Activated naive CD8-positive, alpha-beta T cell treated with anti-CD3 and anti-CD28 coated beads for 36 hours (primary cell): ENCODE measurements at regions not wholly inside any gene's neighbourhood (a gene's known extent, or its start where the extent isn't known, plus 50 kb on each side); places are given as distances from the start of the nearest gene placed in this dataset.

Experiments
- DNase-seq: peaks from one replicate; pipeline ENCODE4 v3.0.0; 2021
- H3K27ac Mint-ChIP-seq: one replicate; pipeline ENCODE4 v1.8.0; 2022; ENCODE audit warnings: mild to moderate bottlenecking, moderate library complexity, mixed read lengths
- H3K27me3 Mint-ChIP-seq: one replicate; pipeline ENCODE4 v1.8.0; 2022; ENCODE audit warnings: mild to moderate bottlenecking, mixed read lengths
- H3K36me3 Mint-ChIP-seq: one replicate; pipeline ENCODE4 v1.8.0; 2021; ENCODE audit warnings: mild to moderate bottlenecking, mixed read lengths
- H3K4me1 Mint-ChIP-seq: one replicate; pipeline ENCODE4 v1.8.0; 2021; ENCODE audit warnings: mixed read lengths
- H3K4me3 Mint-ChIP-seq: one replicate; pipeline ENCODE4 v1.8.0; 2022; ENCODE audit warnings: mild to moderate bottlenecking, moderate library complexity, mixed read lengths
- H3K9me3 Mint-ChIP-seq: one replicate; pipeline ENCODE4 v1.8.0; 2022; ENCODE audit warnings: mixed read lengths

- Mint-ChIP-seq H3K36me3 (no peaks in the 10 kb centered on the region), H3K27me3 (no peaks in the 10 kb centered on the region), H3K4me3 (no peak overlapping the region), H3K4me1 (no peaks in the 10 kb centered on the region), H3K9me3 (no peaks in the 10 kb centered on the region), H3K27ac (no peak overlapping the region)
- DNase-seq, result no peak
Measured at GRCh38 chr1:222266223-222267196, 281.4 kb downstream of the HHIPL2 start.

GRCh38 chr1:222263791-222264190, 284.1 kb downstream of the HHIPL2 start:
- no peaks in the 10 kb centered on the region for H3K4me1 Mint-ChIP-seq
- no peaks in the 10 kb centered on the region for H3K36me3 Mint-ChIP-seq
- no peaks in the 10 kb centered on the region for H3K27me3 Mint-ChIP-seq
- no peak overlapping the region for H3K4me3 Mint-ChIP-seq
- H3K27ac Mint-ChIP-seq, result no peak overlapping the region
- DNase-seq, result no peak
- H3K9me3 Mint-ChIP-seq, result no peaks in the 10 kb centered on the region

DNA sequence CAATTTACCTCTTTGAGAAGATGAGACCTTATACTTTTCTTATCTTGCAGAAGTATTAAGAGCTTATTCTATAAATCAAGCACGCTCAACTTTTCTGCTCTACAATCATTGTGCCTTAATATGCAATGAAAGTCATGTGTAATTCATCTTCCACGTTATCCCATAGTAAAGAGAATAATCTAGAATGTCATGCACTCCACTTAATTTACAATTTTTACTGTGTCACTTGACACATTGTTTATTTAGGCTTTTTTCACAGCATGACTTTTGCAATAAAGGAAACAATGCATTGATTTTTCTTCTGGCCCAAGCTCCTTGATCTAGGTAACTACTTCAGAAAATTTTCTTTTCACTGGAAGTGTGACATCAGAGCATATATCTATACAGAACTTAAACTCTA, 290.9 kb downstream of the HHIPL2 start:
- Mint-ChIP-seq H3K36me3 (no peaks in the 10 kb centered on the region), H3K4me3 (no peak overlapping the region), H3K27ac (no peak overlapping the region), H3K4me1 (no peaks in the 10 kb centered on the region), H3K27me3 (no peaks in the 10 kb centered on the region), H3K9me3 (no peaks in the 10 kb centered on the region)
- no peak for DNase-seq

- H3K4me1 Mint-ChIP-seq, result no peaks in the 10 kb centered on the region
- H3K27ac Mint-ChIP-seq, result no peak overlapping the region
- H3K9me3 Mint-ChIP-seq, result no peaks in the 10 kb centered on the region
- H3K4me3 Mint-ChIP-seq, result no peak overlapping the region
- H3K36me3 Mint-ChIP-seq, result no peaks in the 10 kb centered on the region
- no peaks in the 10 kb centered on the region for H3K27me3 Mint-ChIP-seq
- no peak for DNase-seq
Measured at GRCh38 chr1:222256058-222256457, 291.8 kb downstream of the HHIPL2 start.

DNA sequence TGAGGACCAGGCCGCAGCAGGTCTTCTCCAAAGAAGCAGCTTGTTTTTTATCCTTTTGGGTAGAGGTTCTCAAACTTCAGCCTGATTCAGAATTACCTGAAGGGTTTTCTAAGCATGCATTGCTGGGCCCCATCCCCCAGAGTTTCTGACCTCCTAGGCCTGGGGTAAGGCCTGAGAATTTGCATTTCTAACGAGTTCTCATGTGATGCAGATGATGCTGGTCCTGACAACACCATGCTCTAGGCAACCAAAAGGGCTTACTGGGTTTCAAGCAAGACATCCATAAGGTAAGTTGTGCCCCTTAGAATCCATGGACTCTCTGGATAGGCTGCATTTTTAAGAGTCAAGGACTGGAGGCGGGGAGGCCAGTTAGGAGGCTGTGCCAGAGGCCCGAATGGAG, 295.1 kb downstream of the HHIPL2 start:
- no peak overlapping the region for H3K4me3 Mint-ChIP-seq
- DNase-seq, result no peak

DNA sequence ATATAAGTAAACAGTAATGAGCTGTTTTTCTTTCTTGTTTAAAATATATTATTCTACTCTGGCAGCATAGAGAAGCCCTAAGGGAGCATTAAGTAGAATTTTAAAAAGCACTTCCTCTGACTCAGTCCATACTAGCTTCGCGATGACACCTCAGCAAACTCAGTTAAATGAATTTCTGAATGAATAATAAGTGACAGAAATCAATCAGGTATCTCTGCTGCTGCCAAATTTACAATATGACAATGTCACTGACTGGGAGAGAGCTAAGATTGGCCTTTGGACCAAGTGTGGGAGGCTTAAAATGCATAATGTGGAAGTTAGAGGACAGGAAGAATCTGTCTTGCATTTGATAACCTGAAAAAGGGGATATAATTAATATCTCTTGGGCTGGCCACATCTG, 296.1 kb downstream of the HHIPL2 start:
- Mint-ChIP-seq H3K27me3 (no peaks in the 10 kb centered on the region), H3K36me3 (no peaks in the 10 kb centered on the region), H3K9me3 (no peaks in the 10 kb centered on the region), H3K4me1 (no peaks in the 10 kb centered on the region), H3K4me3 (no peak overlapping the region), H3K27ac (no peak overlapping the region)
- no peak for DNase-seq

More for the DNA sequence above, 295.1 kb downstream of the HHIPL2 start:
- Mint-ChIP-seq H3K4me1 (no peaks in the 10 kb centered on the region), H3K27me3 (no peaks in the 10 kb centered on the region), H3K9me3 (no peaks in the 10 kb centered on the region), H3K27ac (no peak overlapping the region), H3K36me3 (no peaks in the 10 kb centered on the region)

DNA sequence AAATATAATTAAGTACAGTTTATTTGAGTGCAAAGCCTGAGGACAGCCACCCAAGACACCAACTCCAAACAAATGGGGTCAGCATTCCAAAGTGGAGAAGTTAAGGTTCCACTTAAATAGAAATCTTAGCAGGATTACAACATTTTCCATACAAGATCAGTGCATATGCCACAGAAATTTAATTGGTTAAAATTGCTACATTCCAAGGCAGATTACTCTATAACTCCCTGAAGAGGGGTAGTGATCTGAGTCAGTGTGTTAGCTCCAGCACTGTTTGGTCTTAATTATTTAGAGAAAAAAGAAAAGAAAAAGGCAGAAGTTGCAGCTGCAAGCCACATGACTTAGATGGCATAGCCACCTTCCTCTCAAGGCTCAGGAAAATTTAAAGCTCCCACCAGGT, 297.5 kb downstream of the HHIPL2 start:
- H3K27me3 Mint-ChIP-seq, result no peaks in the 10 kb centered on the region
- no peaks in the 10 kb centered on the region for H3K4me1 Mint-ChIP-seq
- no peaks in the 10 kb centered on the region for H3K9me3 Mint-ChIP-seq
- H3K27ac Mint-ChIP-seq, result no peak overlapping the region
- no peak overlapping the region for H3K4me3 Mint-ChIP-seq
- no peaks in the 10 kb centered on the region for H3K36me3 Mint-ChIP-seq
- no peak for DNase-seq

DNA sequence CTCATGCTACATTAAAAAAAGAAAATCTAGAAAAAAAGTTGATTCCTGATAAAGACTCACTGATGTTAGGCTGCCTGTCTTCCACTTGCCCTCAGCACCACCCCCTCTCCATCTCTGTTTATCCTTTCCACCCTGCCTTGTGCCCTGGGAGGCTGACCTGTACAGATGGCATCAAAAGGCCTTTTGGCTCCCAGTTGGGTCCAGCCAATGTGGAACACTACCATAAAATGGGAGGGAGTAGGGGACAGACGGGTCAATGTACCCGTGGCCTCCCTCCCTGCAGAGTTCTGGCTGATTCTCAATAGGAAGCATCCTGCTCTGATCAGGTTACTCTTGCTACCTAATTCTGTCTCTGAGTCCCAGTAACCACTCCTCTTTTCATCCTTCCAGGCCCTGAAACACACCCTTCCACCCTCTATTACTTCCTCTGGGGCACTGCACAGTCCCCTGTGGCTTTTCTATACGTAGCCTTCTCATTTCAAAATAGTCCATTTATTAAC, 300.0 kb downstream of the HHIPL2 start:
- Mint-ChIP-seq H3K9me3 (no peaks in the 10 kb centered on the region), H3K4me3 (no peak overlapping the region), H3K36me3 (no peaks in the 10 kb centered on the region), H3K27me3 (no peaks in the 10 kb centered on the region), H3K27ac (no peak overlapping the region), H3K4me1 (no peaks in the 10 kb centered on the region)
- DNase-seq, result no peak

DNA sequence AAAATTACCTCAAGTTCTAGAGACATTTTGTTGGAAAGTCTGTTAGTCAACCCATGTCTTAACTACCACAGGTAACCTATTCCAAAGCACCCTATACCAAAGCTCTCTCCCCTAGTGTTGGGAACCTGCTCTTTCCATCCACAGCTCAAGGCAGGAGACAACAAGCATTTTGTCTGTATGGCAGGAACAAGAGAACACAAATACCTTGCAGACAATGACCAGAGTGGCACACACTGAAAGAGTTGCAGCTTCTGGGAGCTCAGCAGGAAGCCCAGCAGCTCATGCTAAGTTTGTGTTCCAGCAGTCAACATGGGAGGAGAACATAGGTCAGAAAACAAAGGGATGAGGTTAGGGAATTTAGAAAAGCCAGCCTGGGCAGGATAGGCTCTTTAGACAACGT, 300.8 kb downstream of the HHIPL2 start:
- DNase-seq, result no peak
- no peaks in the 10 kb centered on the region for H3K9me3 Mint-ChIP-seq
- H3K4me3 Mint-ChIP-seq, result no peak overlapping the region
- H3K27me3 Mint-ChIP-seq, result no peaks in the 10 kb centered on the region
- H3K27ac Mint-ChIP-seq, result no peak overlapping the region
- H3K36me3 Mint-ChIP-seq, result no peaks in the 10 kb centered on the region
- H3K4me1 Mint-ChIP-seq, result no peaks in the 10 kb centered on the region

DNA sequence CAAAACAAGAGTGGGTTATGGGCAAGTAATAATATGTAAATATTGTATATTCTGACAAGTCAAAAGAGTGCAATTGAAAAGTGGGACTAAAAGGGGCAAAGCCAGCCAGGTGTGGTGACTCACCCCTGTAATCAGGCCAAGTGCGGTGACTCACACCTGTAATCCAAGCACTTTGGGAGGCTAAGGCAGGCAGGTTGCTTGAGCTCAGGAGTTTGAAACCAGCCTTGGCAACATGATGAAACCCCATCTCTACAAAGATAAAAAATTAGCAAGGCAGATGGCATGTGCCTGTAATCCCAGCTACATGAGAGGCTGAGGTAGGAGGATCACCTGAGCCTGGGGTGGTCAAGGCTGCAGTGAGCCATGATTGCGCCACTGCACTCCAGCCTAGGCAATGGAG, 304.0 kb downstream of the HHIPL2 start:
- Mint-ChIP-seq H3K27me3 (no peaks in the 10 kb centered on the region), H3K4me3 (no peak overlapping the region), H3K27ac (no peak overlapping the region), H3K9me3 (no peaks in the 10 kb centered on the region), H3K4me1 (no peaks in the 10 kb centered on the region), H3K36me3 (no peaks in the 10 kb centered on the region)
- DNase-seq, result no peak

GRCh38 chr1:222242492-222242891, 305.4 kb downstream of the HHIPL2 start:
- Mint-ChIP-seq H3K27ac (no peak overlapping the region), H3K9me3 (no peaks in the 10 kb centered on the region), H3K4me1 (no peaks in the 10 kb centered on the region)

DNA sequence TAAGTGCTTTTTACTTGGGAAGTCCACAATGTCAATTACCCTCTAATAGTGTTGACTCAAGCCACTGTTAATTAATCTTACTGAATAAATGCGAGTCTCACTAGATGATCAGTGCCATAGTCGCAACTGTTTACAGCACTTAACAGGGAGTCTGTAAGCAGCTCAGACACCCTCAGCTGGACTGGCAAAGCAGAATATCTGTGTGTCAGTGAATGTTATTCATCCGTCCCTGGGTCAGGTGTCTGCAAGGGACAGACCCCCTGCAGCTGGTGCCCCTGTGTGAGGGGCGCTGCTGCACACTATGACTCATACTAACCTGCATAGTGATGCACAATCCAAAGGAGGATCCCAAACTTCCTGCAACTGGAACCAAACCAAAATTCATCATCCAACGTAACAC, 306.5 kb downstream of the HHIPL2 start:
- DNase-seq, result no peak
- no peaks in the 10 kb centered on the region for H3K9me3 Mint-ChIP-seq
- no peaks in the 10 kb centered on the region for H3K27me3 Mint-ChIP-seq
- H3K4me3 Mint-ChIP-seq, result no peak overlapping the region
- no peaks in the 10 kb centered on the region for H3K4me1 Mint-ChIP-seq
- H3K36me3 Mint-ChIP-seq, result no peaks in the 10 kb centered on the region
- no peak overlapping the region for H3K27ac Mint-ChIP-seq

More at GRCh38 chr1:222242492-222242891, 305.4 kb downstream of the HHIPL2 start:
- DNase-seq, result no peak
- Mint-ChIP-seq H3K4me3 (no peak overlapping the region), H3K36me3 (no peaks in the 10 kb centered on the region), H3K27me3 (no peaks in the 10 kb centered on the region)

GRCh38 chr1:222240536-222241181, 307.2 kb downstream of the HHIPL2 start:
- no peaks in the 10 kb centered on the region for H3K36me3 Mint-ChIP-seq
- no peak overlapping the region for H3K27ac Mint-ChIP-seq
- no peaks in the 10 kb centered on the region for H3K27me3 Mint-ChIP-seq
- no peaks in the 10 kb centered on the region for H3K9me3 Mint-ChIP-seq
- H3K4me1 Mint-ChIP-seq, result no peaks in the 10 kb centered on the region
- H3K4me3 Mint-ChIP-seq, result no peak overlapping the region
- no peak for DNase-seq

DNA sequence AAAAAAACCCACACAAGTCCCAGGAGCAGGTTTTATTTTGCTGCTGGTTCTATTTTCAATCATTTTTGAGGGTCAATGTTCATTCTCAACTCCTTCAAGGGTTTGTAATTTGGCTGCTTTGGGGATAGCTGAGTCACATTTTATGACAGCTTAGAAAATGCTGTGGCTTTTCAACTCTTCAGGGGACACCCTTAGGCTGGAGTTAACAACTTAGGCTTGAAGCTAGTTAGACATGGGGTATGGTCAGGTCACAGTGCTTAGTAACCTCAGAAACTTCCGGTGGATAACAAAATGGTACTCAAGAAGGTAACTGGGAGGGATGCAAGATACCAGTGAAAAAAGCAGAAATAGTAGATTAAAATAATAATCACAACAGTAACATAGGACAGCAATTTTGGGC, 308.8 kb downstream of the HHIPL2 start:
- H3K36me3 Mint-ChIP-seq, result no peaks in the 10 kb centered on the region
- DNase-seq, result no peak
- H3K27ac Mint-ChIP-seq, result no peak overlapping the region
- no peaks in the 10 kb centered on the region for H3K27me3 Mint-ChIP-seq
- H3K4me1 Mint-ChIP-seq, result no peaks in the 10 kb centered on the region
- no peaks in the 10 kb centered on the region for H3K9me3 Mint-ChIP-seq
- H3K4me3 Mint-ChIP-seq, result no peak overlapping the region

DNA sequence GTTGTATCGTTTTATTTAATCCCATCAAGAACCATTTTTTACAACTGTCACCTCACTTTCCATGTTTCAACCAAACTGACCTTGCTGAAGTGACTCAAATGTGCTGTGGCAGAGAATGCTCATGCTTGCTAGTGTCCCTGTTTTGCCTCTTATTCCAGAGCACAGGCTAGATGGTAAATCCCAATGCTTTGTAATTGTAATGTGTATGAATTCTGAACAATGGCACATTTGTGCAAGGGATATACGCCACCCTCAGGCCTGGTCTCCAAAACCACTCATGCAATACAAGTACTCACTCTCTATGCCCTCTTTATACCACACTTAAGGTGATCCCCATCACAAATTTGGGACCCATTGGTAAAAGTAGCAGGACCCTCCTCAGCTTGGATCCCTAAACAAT, 313.6 kb downstream of the HHIPL2 start:
- DNase-seq, result no peak
- Mint-ChIP-seq H3K9me3 (no peaks in the 10 kb centered on the region), H3K4me3 (no peak overlapping the region), H3K27ac (no peak overlapping the region), H3K4me1 (no peaks in the 10 kb centered on the region), H3K27me3 (no peaks in the 10 kb centered on the region), H3K36me3 (no peaks in the 10 kb centered on the region)
